ENCODE measurements at regions not wholly inside any gene's neighbourhood (a gene's known extent, or its start where the extent isn't known, plus 50 kb on each side); places are given as distances from the start of the nearest gene placed in this dataset.

DNA sequence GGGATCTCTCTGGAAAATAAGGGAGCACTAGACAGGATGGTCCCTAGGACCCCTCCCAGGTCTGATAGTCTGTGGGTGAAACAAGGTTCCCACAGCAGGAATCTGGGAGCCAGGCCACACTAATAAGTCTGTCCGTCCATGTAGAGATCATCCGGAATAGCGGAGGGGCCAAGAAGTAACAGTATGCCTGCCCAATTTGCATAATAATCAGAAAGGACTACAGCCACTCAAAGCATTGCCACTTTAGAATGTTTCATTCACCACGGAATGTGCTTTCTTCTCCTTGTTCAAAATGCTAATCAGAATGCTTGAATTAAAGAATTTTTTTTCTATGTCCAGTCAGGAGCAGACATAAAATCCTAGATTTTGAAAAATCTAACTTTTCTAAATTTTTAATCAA, 254.9 kb downstream of the ACTL7B start:
- no peak for DNase-seq

DNA sequence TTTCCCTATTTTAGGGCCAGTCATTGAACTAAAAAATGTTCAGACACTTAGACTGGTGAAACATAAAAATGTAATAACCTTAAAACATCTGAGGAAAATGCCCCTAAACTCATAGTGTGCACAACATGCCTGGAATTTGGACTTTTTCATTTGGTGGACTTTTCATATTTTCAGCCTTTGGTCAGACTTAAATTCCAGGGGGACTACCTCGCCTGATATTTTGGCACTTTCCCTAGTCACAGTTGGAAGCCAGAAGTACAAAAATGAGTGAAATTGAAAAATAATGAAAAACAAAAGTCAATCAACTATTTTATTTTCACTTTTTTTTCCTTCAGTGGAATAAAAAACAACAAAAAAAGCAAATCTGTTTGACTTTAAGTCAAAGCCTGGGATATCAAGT, 256.2 kb downstream of the ACTL7B start:
- DNase-seq: no peak

GRCh38 chr9:108591121-108591520, 264.7 kb downstream of the ACTL7B start:
- no peak for DNase-seq

DNA sequence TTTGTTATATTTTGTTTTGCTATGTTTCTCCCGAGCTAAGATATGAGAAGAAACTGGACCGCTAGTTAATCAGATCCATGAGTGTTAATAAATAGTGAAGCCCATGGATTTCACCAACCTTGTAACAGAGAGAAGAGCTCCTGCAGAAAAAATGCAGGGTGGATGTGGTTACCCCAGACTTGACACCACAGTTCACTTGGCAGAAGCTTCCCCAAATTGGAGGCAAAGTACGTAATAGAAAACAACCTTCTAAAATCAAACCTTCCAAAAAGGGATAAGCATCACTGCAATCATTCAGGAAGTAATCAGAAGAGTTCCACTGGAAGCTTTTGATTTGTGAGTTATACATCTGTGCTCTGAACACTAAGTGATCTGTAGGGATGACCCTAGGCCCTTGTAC, 267.5 kb downstream of the ACTL7B start:
- DNase-seq: no peak

DNA sequence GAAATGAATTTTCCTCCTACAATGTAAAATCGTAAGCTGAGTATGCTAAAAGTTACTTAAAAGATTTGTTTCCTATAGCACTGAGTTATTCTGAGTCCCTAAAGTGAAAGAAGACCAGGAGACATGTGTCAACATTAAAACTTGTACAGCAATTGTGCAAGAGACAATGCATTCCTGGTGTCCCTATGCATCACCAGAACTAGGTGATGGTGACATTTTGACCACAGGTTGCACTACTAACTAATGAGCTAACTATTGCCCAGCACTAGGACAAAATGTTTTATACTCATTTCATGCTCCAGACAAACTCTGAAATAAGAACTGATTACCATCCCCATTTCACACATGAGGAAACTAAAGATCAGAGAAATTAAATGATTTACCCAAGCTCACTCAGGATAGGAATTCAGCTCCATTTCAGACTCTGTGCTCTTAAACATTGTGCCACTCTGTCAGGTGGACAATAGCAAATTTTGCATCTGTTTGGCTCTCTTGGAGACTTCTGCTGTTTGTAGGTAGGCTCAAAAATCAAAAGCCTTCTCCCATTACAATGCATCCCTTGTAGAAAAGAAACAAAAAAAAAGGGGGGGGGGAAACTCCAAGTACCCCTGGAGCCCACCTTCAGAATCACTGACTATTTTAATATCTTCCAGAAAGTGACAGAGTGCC, 269.2 kb downstream of the ACTL7B start:
- no peak for DNase-seq

GRCh38 chr9:108584860-108585259, 270.9 kb downstream of the ACTL7B start:
- no peak for DNase-seq

DNA sequence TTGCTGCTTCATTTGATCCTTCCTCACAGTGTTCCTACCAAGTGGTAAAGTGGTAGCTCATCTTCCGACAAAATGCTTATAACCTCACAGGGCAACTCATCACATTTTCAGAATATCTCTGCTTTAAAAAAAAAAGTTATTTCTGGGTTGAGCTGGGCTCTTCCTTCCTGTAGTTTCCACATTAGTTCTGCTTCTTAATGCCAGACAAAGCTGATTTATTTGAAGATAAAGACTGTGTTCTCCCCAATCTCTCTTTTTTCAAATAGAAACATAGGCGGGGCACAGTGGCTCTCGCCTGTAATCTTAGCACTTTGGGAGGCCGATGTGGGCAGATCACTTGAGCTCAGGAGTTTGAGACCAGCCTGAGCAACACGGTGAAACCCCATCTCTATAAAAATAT, 273.1 kb downstream of the ACTL7B start:
- no peak for DNase-seq

DNA sequence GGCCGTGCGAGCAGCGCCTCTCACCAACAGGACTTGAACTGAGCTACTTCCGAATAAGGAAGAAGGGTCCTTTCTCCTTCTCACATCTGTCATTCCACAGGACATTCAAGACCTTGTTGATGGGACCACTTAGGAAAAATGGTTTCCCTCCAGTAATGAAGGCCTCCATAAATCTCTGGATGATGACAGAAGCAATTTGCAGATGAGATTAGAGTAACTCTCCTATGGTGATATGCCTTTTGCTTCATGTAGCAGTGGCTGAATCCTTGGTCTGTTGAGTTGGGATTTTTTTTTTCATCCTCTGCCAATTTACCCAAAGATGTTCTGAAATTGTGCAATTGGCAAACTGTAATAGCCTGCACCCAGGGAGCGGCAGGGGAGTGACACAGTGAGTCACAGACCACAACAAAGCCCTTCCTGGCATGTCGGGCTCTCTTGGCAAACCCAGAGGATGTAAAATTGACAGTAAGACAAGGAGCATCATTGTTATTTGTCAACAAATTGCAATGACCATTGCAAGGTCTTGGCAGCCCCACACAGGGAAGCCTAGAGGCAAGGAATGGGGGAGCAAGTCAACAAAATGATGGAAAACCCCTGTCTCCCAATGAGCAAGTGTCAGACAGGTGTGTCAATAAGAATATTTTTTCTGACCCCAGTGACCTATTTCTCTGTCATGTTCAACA, 275.9 kb downstream of the ACTL7B start:
- DNase-seq: no peak

- DNase-seq: no peak
Measured at GRCh38 chr9:108575276-108575675, 280.5 kb downstream of the ACTL7B start.

DNA sequence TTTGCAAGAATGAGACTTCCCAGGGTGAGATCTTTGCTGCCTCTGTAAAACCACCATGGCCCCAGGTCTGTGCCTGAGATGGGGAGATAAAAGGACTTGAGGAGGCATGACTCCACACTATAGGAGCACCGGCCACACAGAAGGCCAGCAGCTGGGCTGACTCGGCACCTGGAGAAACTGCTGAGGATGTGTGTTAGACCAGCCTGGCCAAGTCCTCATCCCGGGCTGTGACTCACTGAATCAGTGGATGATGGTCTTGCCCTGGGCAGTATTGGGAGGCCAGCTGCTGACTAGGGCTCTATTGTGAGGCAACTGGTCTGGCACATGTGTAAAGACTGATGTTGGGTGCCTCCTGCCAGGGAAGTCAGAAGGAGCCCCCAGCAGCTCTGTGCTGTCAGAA, 286.2 kb downstream of the ACTL7B start:
- no peak for DNase-seq

- DNase-seq: no peak
Measured at GRCh38 chr9:108568093-108568492, 287.7 kb downstream of the ACTL7B start.

DNA sequence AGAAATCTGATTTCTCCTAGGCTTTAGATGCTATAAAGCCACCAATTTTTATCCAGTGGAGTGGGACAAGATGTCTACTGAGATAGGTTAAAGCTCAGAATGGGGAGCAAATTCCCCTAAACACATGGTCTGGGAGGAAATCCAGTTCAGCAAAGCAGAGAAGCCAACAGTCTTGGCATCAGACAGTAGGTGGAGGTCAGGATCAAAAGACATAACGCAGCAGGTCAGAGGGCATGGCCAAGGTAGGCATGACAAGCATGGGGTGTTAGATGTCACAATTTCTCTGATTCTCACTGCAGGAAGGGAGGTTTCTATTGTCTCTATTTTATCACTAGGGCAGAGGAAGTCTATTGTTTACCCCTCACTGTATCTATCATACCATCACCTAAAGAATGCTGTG, 288.2 kb downstream of the ACTL7B start:
- no peak for DNase-seq

GRCh38 chr9:108565651-108566378, 290.0 kb downstream of the ACTL7B start:
- DNase-seq: peak; percentile 10

GRCh38 chr9:108562176-108562575, 293.6 kb downstream of the ACTL7B start:
- DNase-seq: no peak

DNA sequence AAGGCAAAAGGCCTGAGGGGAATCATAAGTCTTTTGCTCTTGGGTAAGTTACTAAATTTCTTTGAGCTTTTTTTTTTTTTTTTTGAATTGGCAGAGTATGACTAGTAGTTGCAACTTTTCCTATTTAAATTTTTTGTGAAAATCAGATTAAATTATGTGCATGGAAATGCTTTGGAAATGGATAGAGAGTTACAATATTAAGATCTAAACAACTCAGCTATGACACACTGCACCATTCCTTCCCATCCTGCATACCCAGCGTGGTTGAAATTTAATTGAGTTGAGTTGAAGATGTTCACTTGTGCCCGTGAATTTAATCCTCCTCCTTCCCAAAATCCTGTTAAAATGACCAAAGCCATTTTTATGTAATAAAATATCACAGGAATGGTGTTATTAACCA, 296.4 kb downstream of the ACTL7B start:
- no peak for DNase-seq

- DNase-seq: no peak
Measured at GRCh38 chr9:108554831-108555230, 301.0 kb downstream of the ACTL7B start.

DNA sequence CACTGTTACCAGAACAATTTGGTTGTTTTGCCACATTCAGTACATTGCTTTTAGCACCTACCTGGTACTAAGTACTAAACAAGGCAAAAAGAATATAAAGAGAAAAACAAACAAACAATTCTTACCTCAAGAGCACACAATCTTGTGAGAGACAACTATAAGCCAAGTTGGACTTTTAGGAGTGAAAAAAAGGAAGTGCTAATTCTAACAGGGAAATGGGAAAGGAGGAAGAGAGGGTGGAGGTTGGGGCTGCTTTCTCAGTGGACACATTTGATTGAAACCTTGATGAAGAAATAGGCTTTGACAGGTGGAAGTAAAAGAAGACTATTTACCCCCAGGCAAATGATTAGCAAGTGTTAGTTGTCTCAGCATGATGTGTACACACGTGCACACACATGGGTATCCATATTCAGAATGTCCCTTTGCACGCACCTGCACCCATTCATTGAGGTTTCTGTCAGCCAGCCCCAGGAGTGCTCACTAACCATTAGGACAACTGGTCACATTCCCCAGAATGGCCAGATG, 302.6 kb downstream of the ACTL7B start:
- DNase-seq: no peak

DNA sequence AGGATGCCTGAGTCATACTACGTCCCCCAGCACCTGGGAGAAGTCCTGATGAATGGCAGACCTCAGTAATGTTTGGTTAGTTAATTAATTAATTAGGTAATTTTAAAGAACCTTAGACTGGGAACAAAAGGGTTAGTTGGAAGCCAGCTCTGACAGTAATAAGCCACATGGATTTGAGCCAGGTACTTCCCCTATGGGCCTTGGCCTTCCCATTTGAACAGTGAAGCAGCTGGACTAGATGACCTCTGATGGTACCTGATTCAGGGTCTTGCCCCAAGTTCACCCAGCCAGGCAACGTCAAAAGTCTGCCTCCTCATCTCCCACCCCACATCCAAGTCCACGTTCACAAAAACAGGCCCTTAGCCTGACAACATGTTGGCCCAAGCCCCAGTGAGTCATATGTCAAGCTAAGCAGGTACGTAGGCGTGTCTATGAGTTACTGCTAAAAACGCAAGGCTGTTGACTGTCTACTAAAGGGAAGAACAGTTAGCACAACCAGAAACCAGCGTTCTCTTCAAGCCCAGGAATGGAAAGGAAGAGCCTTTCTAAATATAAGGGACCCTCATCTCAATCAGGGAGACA, 303.2 kb downstream of the ACTL7B start:
- DNase-seq: no peak

DNA sequence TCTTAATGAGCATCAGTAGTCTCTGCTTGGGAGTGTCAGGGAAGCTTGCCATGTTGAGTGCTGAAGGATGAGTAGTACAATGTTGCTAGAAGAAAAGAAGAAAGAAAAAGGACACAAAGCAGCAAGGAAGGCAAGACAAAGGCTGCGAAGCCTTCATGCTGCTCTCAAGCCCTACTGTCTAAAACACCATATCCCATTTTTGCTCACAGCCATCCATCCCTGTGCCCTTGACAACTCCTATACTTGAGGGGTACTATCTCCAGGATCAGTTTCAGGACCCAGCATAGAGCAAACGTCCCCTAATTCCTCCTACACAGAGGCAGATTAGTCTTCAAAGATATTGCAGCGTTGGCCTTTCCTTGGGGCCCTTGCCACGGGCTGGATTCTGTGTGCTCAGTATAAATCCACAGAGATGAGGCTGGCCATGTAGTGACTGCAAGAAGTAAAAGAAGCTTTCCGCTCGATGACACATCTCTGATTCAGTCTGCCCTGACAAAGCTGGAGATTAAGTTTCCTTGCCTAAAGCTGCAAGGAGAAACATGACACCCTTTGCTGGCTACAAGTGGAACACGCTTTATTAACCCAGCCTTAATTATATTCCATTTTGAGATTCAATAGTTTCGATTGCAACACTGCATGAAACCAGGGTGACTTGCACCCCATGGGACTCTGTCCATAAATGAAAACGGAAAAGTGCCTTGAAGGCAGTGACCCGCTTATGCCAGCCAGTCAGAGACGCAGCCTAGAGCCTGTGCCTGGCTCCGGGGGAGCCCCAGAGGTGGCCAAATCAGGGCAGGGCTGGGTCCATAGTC, 304.6 kb downstream of the ACTL7B start:
- no peak for DNase-seq

DNA sequence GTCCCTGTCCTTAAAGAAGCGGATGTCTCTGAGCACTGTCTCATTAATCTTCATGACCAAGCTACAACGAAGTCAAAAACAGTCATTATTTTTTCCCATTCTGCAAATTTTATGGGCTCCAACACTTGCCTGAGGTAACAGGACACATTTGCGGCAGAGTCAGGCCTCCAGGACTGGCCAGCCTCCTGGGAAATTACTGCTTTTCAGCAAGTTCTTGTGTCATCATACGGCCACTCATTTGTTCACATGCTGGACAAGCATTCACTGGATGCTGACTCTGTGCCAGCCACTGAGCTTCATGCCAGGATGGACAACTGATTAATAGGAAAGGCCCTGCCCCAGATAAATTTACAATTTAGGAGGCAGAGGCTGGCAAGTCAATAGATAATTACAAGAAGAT, 305.7 kb downstream of the ACTL7B start:
- no peak for DNase-seq

DNA sequence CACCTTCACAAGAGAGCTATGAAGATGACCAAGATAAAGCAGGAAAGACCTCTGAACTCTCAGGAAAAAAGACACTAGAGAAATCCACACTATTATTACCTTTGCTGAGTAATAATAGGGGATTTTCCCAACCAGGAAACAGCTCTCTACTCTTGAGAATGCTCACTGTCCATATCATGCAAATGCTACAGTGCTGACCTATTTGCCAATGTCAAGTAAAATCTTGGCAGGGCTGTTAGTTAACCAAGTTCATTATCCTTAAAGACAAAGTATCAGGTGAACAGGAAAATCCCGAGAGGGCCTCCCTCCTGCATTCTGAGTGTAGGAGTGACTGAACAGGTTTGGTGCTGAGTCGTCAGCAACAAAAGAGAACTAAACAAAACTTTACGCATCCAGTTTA, 306.6 kb downstream of the ACTL7B start:
- DNase-seq: no peak

DNA sequence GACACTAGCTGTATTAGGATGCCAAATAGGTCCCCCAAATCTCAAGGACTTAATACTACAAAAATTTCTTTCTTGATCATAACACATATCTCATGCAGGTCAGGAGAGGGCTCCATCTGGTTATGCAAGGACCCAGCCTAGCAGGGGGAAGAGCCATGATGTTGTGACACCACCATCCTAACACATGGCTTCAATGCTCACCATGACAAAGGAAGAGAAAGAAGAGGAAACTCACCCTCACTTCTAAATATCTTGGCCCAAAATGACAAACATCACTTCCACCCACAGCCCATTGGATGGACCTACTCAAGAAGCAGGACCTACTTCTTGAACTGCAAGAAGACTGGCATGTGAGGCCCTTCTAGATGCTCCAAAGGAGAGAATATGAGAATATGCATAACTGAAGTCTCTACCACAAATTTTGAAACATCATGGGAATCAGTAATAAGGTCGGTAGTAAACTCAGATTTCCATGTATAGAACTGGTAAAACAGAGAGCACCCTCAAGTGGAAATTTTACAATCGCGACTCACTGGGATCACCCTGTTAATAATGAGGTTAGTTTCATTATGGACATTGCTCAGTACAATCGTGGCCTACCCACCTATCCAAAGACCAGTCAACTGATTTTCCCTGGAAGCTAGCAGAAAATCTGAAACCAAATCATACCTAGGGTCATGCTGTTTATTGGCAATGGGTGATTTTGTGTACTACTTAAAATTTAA, 308.2 kb downstream of the ACTL7B start:
- no peak for DNase-seq
